ENCODE measurements at regions not wholly inside any gene's neighbourhood (a gene's known extent, or its start where the extent isn't known, plus 50 kb on each side); places are given as distances from the start of the nearest gene placed in this dataset.

DNA sequence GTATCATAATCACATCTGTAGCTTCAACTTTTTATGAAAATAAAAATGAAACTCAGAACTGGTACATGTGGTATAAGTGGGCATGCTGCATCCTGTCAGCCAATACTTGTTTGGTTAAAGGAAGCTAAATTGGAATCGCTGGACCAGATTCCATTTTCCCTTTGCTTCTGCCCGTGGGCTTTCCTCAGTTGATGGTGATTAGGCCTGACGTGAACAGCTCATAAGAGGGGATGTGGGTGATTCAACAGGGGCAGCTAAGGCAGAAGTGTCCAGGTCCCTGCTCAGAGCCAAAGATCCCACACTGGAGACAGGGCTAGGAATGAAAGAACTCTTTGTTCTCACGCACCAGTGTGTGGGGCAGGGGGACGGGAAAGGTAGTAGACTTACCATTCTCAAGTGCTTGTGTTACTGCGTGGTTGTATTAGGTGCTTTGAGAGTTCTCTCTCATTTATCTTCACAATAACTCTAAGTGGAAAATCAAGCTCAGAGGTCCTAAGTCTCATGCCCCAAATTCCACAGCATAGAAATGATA is 63.2 kb upstream of the GUCY1A1 start:
- Histone ChIP-seq H3K27me3 (no peaks in the 10 kb centered on the region), H3K27ac (no peak overlapping the region), H3K9me3 (no peaks in the 10 kb centered on the region), H3K36me3 (no peaks in the 10 kb centered on the region), H3K4me3 (no peak overlapping the region), H3K4me1 (peaks cover 0 to 11% of the 10 kb centered on the region in 2 donors)
- TF ChIP-seq CTCF (IDR thresholded peaks at IDR 0.05): no peak
- no peak for DNase-seq (ENCODE audit: low spot score)

- Histone ChIP-seq H3K27me3 (no peaks in the 10 kb centered on the region), H3K4me3 (no peak overlapping the region), H3K27ac (no peak overlapping the region), H3K9me3 (no peaks in the 10 kb centered on the region), H3K36me3 (no peaks in the 10 kb centered on the region), H3K4me1 (peaks cover 0 to 8% of the 10 kb centered on the region in 2 donors)
- DNase-seq (ENCODE audit: low spot score): no peak
- TF ChIP-seq CTCF (IDR thresholded peaks at IDR 0.05): no peak
These were observed 64.1 kb upstream of the GUCY1A1 start for GRCh38 chr4:155602351-155603140.

GRCh38 chr4:155600244-155600643 is 66.4 kb upstream of the GUCY1A1 start:
- Histone ChIP-seq H3K4me1 (peaks cover 0 to 13% of the 10 kb centered on the region in 2 donors), H3K27me3 (no peaks in the 10 kb centered on the region), H3K36me3 (no peaks in the 10 kb centered on the region), H3K9me3 (no peaks in the 10 kb centered on the region), H3K27ac (no peak overlapping the region), H3K4me3 (no peak overlapping the region)
- DNase-seq (ENCODE audit: low spot score): no peak
- TF ChIP-seq CTCF (IDR thresholded peaks at IDR 0.05): no peak

GRCh38 chr4:155599596-155599995 is 67.1 kb upstream of the GUCY1A1 start:
- no peak overlapping the region for H3K4me3 ChIP-seq
- peaks cover 0 to 7% of the 10 kb centered on the region in 2 donors for H3K4me1 ChIP-seq
- no peak overlapping the region for H3K27ac ChIP-seq
- DNase-seq (ENCODE audit: low spot score): no peak
- H3K9me3 ChIP-seq: no peaks in the 10 kb centered on the region
- TF ChIP-seq CTCF (IDR thresholded peaks at IDR 0.05): no peak
- H3K36me3 ChIP-seq: no peaks in the 10 kb centered on the region
- H3K27me3 ChIP-seq: no peaks in the 10 kb centered on the region

- Histone ChIP-seq H3K9me3 (no peaks in the 10 kb centered on the region), H3K27ac (no peak overlapping the region), H3K4me3 (no peak overlapping the region), H3K27me3 (no peaks in the 10 kb centered on the region), H3K36me3 (no peaks in the 10 kb centered on the region), H3K4me1 (peaks cover 0 to 6% of the 10 kb centered on the region in 2 donors)
- TF ChIP-seq CTCF (IDR thresholded peaks at IDR 0.05): no peak
- DNase-seq (ENCODE audit: low spot score): no peak
These were observed 67.6 kb upstream of the GUCY1A1 start for GRCh38 chr4:155599085-155599484.
